Transverse colon (tissue), 4 donors: ENCODE measurements at regions not wholly inside any gene's neighbourhood (a gene's known extent, or its start where the extent isn't known, plus 50 kb on each side); places are given as distances from the start of the nearest gene placed in this dataset.

Experiments used
- CTCF ChIP-seq, 5 experiments: fragments of 200-600 bp in 3 of 5; fragments of 450-650 bp in 2 of 5; sonication (generic) in 3 of 5; IDR thresholded peaks; 1 replicate in 2 of 5; 2 replicates in 3 of 5; pipeline ENCODE4 v1.5.1; 2016 to 2017; ENCODE audit warnings: antibody characterized with exemption in 5 of 5, inconsistent platforms in 3 of 5, mild to moderate bottlenecking in 2 of 5, moderate library complexity in 1 of 5
- POLR2A ChIP-seq: fragments of 450-650 bp; IDR thresholded peaks from one replicate; pipeline ENCODE4 v1.6.1; 2016; ENCODE audit warnings: antibody characterized with exemption, mild to moderate bottlenecking, moderate library complexity
- POLR2AphosphoS5 ChIP-seq, 3 donors: sonication (generic); formaldehyde crosslinking; IDR thresholded peaks; one replicate each; pipeline ENCODE4 v1.6.1; 2016; ENCODE audit warnings: antibody characterized with exemption in 3 of 3

DNA sequence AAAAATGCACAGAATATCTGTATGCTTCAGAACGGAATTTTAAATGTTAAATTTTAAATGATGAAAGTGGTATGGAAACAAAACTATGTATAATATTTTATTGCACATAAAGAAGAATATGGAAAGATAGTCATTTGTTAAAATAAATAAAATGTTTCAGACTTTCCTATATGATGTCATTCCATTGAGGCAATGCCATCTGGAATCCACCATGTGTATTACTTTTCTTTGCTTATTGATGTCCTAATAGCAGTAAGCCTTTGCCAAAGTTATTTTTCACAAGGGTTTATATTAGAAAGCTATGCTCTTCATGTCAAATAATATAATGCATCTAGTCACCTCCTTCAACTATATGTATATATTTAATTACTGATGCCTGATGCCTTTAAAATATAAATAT lies 601.6 kb upstream of the PKDCC start:
- no peak for TF ChIP-seq CTCF (IDR thresholded peaks at IDR 0.05)
- TF ChIP-seq POLR2AphosphoS5 (IDR thresholded peaks at IDR 0.05): no peak
- TF ChIP-seq POLR2A: no peak
